ENCODE measurements at regions not wholly inside any gene's neighbourhood (a gene's known extent, or its start where the extent isn't known, plus 50 kb on each side); places are given as distances from the start of the nearest gene placed in this dataset.
"Not testable (repeated sequence)": the region's sequence is repeated elsewhere in the genome, so short reads cannot be mapped to it uniquely, and the experiment has no call there.

- DNase-seq (ENCODE audit: low spot score), result no peak
Measured at GRCh38 chr5:144598451-144599068, 427.9 kb downstream of the KCTD16 start.

- no peak for DNase-seq (ENCODE audit: low spot score)
Measured at GRCh38 chr5:144596517-144596916, 425.8 kb downstream of the KCTD16 start.

GRCh38 chr5:144594919-144595318 lies 424.2 kb downstream of the KCTD16 start:
- no peak for DNase-seq (ENCODE audit: low spot score)

GRCh38 chr5:144594234-144594633 lies 423.6 kb downstream of the KCTD16 start:
- DNase-seq (ENCODE audit: low spot score), result not testable (repeated sequence)

GRCh38 chr5:144585681-144586080 lies 415.0 kb downstream of the KCTD16 start:
- no peak for DNase-seq (ENCODE audit: low spot score)

GRCh38 chr5:144583541-144584449 lies 413.1 kb downstream of the KCTD16 start:
- no peak for DNase-seq (ENCODE audit: low spot score)

- no peak for DNase-seq (ENCODE audit: low spot score)
Measured at GRCh38 chr5:144582066-144582465, 411.4 kb downstream of the KCTD16 start.

- DNase-seq (ENCODE audit: low spot score), result no peak
Measured at GRCh38 chr5:144581044-144581443, 410.4 kb downstream of the KCTD16 start.

GRCh38 chr5:144577676-144578075 lies 407.0 kb downstream of the KCTD16 start:
- DNase-seq (ENCODE audit: low spot score), result no peak

- no peak for DNase-seq (ENCODE audit: low spot score)
Measured at GRCh38 chr5:144575736-144576135, 405.1 kb downstream of the KCTD16 start.

- no peak for DNase-seq (ENCODE audit: low spot score)
Measured at GRCh38 chr5:144567421-144567780, 396.7 kb downstream of the KCTD16 start.

- peak; percentile 7 for DNase-seq (ENCODE audit: low spot score)
Measured at GRCh38 chr5:144566747-144567420, 396.2 kb downstream of the KCTD16 start.

- no peak for DNase-seq (ENCODE audit: low spot score)
Measured at GRCh38 chr5:144549580-144549979, 378.9 kb downstream of the KCTD16 start.

GRCh38 chr5:144548936-144549335 lies 378.3 kb downstream of the KCTD16 start:
- DNase-seq (ENCODE audit: low spot score), result no peak

- DNase-seq (ENCODE audit: low spot score), result no peak
Measured at GRCh38 chr5:144547098-144547499, 376.4 kb downstream of the KCTD16 start.

GRCh38 chr5:144538845-144539244 lies 368.2 kb downstream of the KCTD16 start:
- no peak for DNase-seq (ENCODE audit: low spot score)

Data from RKO (cell line).